ENCODE measurements at regions not wholly inside any gene's neighbourhood (a gene's known extent, or its start where the extent isn't known, plus 50 kb on each side); places are given as distances from the start of the nearest gene placed in this dataset.
"Not testable (repeated sequence)": the region's sequence is repeated elsewhere in the genome, so short reads cannot be mapped to it uniquely, and the experiment has no call there.

- DNase-seq = no peak
Measured at GRCh38 chr2:122022531-122022930, 267.1 kb downstream of the TSN start.

GRCh38 chr2:122023059-122023864 is 267.8 kb downstream of the TSN start:
- DNase-seq = peak; percentile 40

- no peak for DNase-seq
Measured at GRCh38 chr2:122027510-122028217, 272.2 kb downstream of the TSN start.

- DNase-seq = no peak
Measured at GRCh38 chr2:122028371-122029100, 273.1 kb downstream of the TSN start.

GRCh38 chr2:122029456-122029855 is 274.0 kb downstream of the TSN start:
- DNase-seq = no peak

- no peak for DNase-seq
Measured at GRCh38 chr2:122029945-122030344, 274.5 kb downstream of the TSN start.

GRCh38 chr2:122031544-122032263 is 276.3 kb downstream of the TSN start:
- no peak for DNase-seq

- DNase-seq = no peak
Measured at GRCh38 chr2:122032264-122032645, 276.8 kb downstream of the TSN start.

- DNase-seq = no peak
Measured at GRCh38 chr2:122033778-122034177, 278.3 kb downstream of the TSN start.

- no peak for DNase-seq
Measured at GRCh38 chr2:122034344-122034743, 278.9 kb downstream of the TSN start.

- DNase-seq = no peak
Measured at GRCh38 chr2:122034777-122035176, 279.3 kb downstream of the TSN start.

GRCh38 chr2:122038816-122039215 is 283.4 kb downstream of the TSN start:
- DNase-seq = not testable (repeated sequence)

- DNase-seq = no peak
Measured at GRCh38 chr2:122041455-122041854, 286.0 kb downstream of the TSN start.

- not testable (repeated sequence) for DNase-seq
Measured at GRCh38 chr2:122051659-122052058, 296.2 kb downstream of the TSN start.

GRCh38 chr2:122055521-122055931 is 300.1 kb downstream of the TSN start:
- no peak for DNase-seq

- no peak for DNase-seq
Measured at GRCh38 chr2:122056853-122057252, 301.4 kb downstream of the TSN start.

GRCh38 chr2:122061206-122061605 is 305.8 kb downstream of the TSN start:
- no peak for DNase-seq

- no peak for DNase-seq
Measured at GRCh38 chr2:122061831-122062230, 306.4 kb downstream of the TSN start.

- DNase-seq = no peak
Measured at GRCh38 chr2:122062506-122062905, 307.1 kb downstream of the TSN start.

- no peak for DNase-seq
Measured at GRCh38 chr2:122063716-122064115, 308.3 kb downstream of the TSN start.

GRCh38 chr2:122070241-122070731 is 314.8 kb downstream of the TSN start:
- no peak for DNase-seq

- DNase-seq = no peak
Measured at GRCh38 chr2:122072666-122073065, 317.2 kb downstream of the TSN start.

GRCh38 chr2:122074201-122074600 is 318.8 kb downstream of the TSN start:
- DNase-seq = no peak

Data from femur (tissue), 1 donor.